Upper lobe of left lung (tissue), 6 donors: ENCODE measurements at regions not wholly inside any gene's neighbourhood (a gene's known extent, or its start where the extent isn't known, plus 50 kb on each side); places are given as distances from the start of the nearest gene placed in this dataset.

Experiments used
- ATAC-seq, 2 donors: fragments of 200-7000 bp; cut with Tn5 transposase; one replicate each; pipeline ENCODE4 v1.9.1; 2022; ENCODE audit warnings: mild to moderate bottlenecking in 2 of 2, moderate library complexity in 2 of 2; ENCODE audit not compliant: low FRiP score in 2 of 2
- DNase-seq, 2 donors: peaks; one replicate each; pipeline ENCODE4 v3.0.0-alpha.2; 2019 to 2020
- H3K27ac ChIP-seq, 4 donors: fragments of 200-600 bp; sonication (generic); one replicate each; pipeline ENCODE4 v1.5.1; 2016 to 2019
- H3K27me3 ChIP-seq, 4 donors: fragments of 200-600 bp; sonication (generic); one replicate each; pipeline ENCODE4 v1.5.1; 2017 to 2019
- H3K36me3 ChIP-seq, 4 donors: fragments of 200-600 bp; sonication (generic); one replicate each; pipeline ENCODE4 v1.5.1; 2016 to 2019
- H3K4me1 ChIP-seq, 4 donors: fragments of 200-600 bp; sonication (generic); one replicate each; pipeline ENCODE4 v1.5.1; 2018 to 2019
- H3K4me3 ChIP-seq, 4 donors: fragments of 200-600 bp; sonication (generic); one replicate each; pipeline ENCODE4 v1.5.1; 2017 to 2019; ENCODE audit warnings: mild to moderate bottlenecking in 2 of 4, moderate library complexity in 1 of 4
- H3K9me3 ChIP-seq, 4 donors: fragments of 200-600 bp; sonication (generic); one replicate each; pipeline ENCODE4 v1.5.1; 2018 to 2019
- CTCF ChIP-seq, 6 experiments: fragments of 450-650 bp in 4 of 6; fragments of 200-600 bp in 2 of 6; sonication (generic) in 2 of 6; IDR thresholded peaks; one replicate each; pipeline ENCODE4 v1.5.1; 2016 to 2019; ENCODE audit warnings: antibody characterized with exemption in 6 of 6
- EP300 ChIP-seq, 4 donors: sonication (generic); formaldehyde crosslinking; IDR thresholded peaks; one replicate each; pipeline ENCODE4 v1.5.1; 2017; ENCODE audit warnings: antibody characterized with exemption in 4 of 4, control low read depth in 2 of 4
- POLR2A ChIP-seq, 4 donors: fragments of 450-650 bp; IDR thresholded peaks; one replicate each; pipeline ENCODE4 v1.5.1; 2016 to 2017; ENCODE audit warnings: antibody characterized with exemption in 4 of 4, mild to moderate bottlenecking in 2 of 4
- POLR2AphosphoS5 ChIP-seq, 2 donors: sonication (generic); formaldehyde crosslinking; IDR thresholded peaks; one replicate each; pipeline ENCODE4 v1.5.1; 2017; ENCODE audit warnings: antibody characterized with exemption in 2 of 2
- WGBS, 2 donors: methylation state at CpG; one replicate each; pipeline ENCODE4 v1.1.5; 2017 to 2018; 5-methylcytosine and 5-hydroxymethylcytosine counted together
- donor health status: DM: no; HTN: no; CAD: no; lungs with moderate emphysema.
- donor health status: DM: no; HTN: yes; CAD: no; lungs with severe emphysema.

- WGBS, 2 donors, result 67 to 70% methylated on average over 2 of the region's 2 CpGs
- Histone ChIP-seq H3K4me1 (peaks cover 10 to 16% (median 12%) of the 10 kb centered on the region in 4 donors), H3K9me3 (no peaks in the 10 kb centered on the region), H3K36me3 (no peaks in the 10 kb centered on the region), H3K4me3 (no peak overlapping the region), H3K27me3 (no peaks in the 10 kb centered on the region), H3K27ac (no peak overlapping the region)
- DNase-seq (no peak), ATAC-seq (no peak)
- TF ChIP-seq POLR2AphosphoS5 (IDR thresholded peaks at IDR 0.05) (no peak), EP300 (IDR thresholded peaks at IDR 0.05) (no peak), POLR2A (IDR thresholded peaks at IDR 0.05) (no peak), CTCF (IDR thresholded peaks at IDR 0.05) (no peak)
Observed at GRCh38 chr12:19576506-19577280, 137.4 kb downstream of the AEBP2 start.

- Histone ChIP-seq H3K36me3 (no peaks in the 10 kb centered on the region), H3K27me3 (no peaks in the 10 kb centered on the region), H3K9me3 (peaks cover 0 to under 1% (median 0%) of the 10 kb centered on the region in 4 donors), H3K27ac (no peak overlapping the region), H3K4me1 (peaks cover 10 to 16% (median 12%) of the 10 kb centered on the region in 4 donors), H3K4me3 (no peak overlapping the region)
- no peak for ATAC-seq
- TF ChIP-seq EP300 (IDR thresholded peaks at IDR 0.05) (no peak), POLR2A (IDR thresholded peaks at IDR 0.05) (no peak), POLR2AphosphoS5 (IDR thresholded peaks at IDR 0.05) (no peak), CTCF (IDR thresholded peaks at IDR 0.05) (no peak)
- no peak for DNase-seq
Observed at GRCh38 chr12:19577281-19577530, 137.9 kb downstream of the AEBP2 start.

GRCh38 chr12:19584732-19585131, 145.4 kb downstream of the AEBP2 start:
- TF ChIP-seq CTCF (IDR thresholded peaks at IDR 0.05) (no peak), EP300 (IDR thresholded peaks at IDR 0.05) (no peak), POLR2A (IDR thresholded peaks at IDR 0.05) (no peak), POLR2AphosphoS5 (IDR thresholded peaks at IDR 0.05) (no peak)
- no peak overlapping the region for H3K4me3 ChIP-seq
- ATAC-seq (no peak), DNase-seq (no peak)
- H3K27me3 ChIP-seq, result no peaks in the 10 kb centered on the region
- H3K4me1 ChIP-seq, result no peaks in the 10 kb centered on the region
- 88 to 97% methylated on average over 4 of the region's 4 CpGs for WGBS, 2 donors
- no peaks in the 10 kb centered on the region for H3K36me3 ChIP-seq
- H3K27ac ChIP-seq, result no peak overlapping the region
- peaks cover 7 to 20% (median 10%) of the 10 kb centered on the region in 4 donors for H3K9me3 ChIP-seq

GRCh38 chr12:19588951-19589350, 149.7 kb downstream of the AEBP2 start:
- DNase-seq, result no peak
- no peak overlapping the region for H3K4me3 ChIP-seq
- H3K36me3 ChIP-seq, result no peaks in the 10 kb centered on the region
- no peaks in the 10 kb centered on the region for H3K27me3 ChIP-seq
- TF ChIP-seq EP300 (IDR thresholded peaks at IDR 0.05), result no peak
- no peak for TF ChIP-seq CTCF (IDR thresholded peaks at IDR 0.05)
- TF ChIP-seq POLR2AphosphoS5 (IDR thresholded peaks at IDR 0.05), result no peak
- TF ChIP-seq POLR2A (IDR thresholded peaks at IDR 0.05), result no peak
- H3K4me1 ChIP-seq, result no peaks in the 10 kb centered on the region
- 80 to 93% methylated on average over 5 of the region's 5 CpGs for WGBS, 2 donors
- ATAC-seq, result no peak
- no peak overlapping the region for H3K27ac ChIP-seq
- H3K9me3 ChIP-seq, result peaks cover 0 to 2% (median 0%) of the 10 kb centered on the region in 4 donors

- H3K27ac ChIP-seq, result no peak overlapping the region
- H3K27me3 ChIP-seq, result no peaks in the 10 kb centered on the region
- DNase-seq, result no peak
- H3K4me3 ChIP-seq, result no peak overlapping the region
- ATAC-seq, result no peak
- no peaks in the 10 kb centered on the region for H3K9me3 ChIP-seq
- TF ChIP-seq EP300 (IDR thresholded peaks at IDR 0.05), result no peak
- TF ChIP-seq POLR2A (IDR thresholded peaks at IDR 0.05), result no peak
- no peak for TF ChIP-seq CTCF (IDR thresholded peaks at IDR 0.05)
- no peak for TF ChIP-seq POLR2AphosphoS5 (IDR thresholded peaks at IDR 0.05)
- 89 to 95% methylated on average over 3 of the region's 3 CpGs for WGBS, 2 donors
- no peaks in the 10 kb centered on the region for H3K36me3 ChIP-seq
- H3K4me1 ChIP-seq, result no peaks in the 10 kb centered on the region
Observed at GRCh38 chr12:19591951-19592350, 152.7 kb downstream of the AEBP2 start.
